GM12878 (cell line): ENCODE measurements at regions not wholly inside any gene's neighbourhood (a gene's known extent, or its start where the extent isn't known, plus 50 kb on each side); places are given as distances from the start of the nearest gene placed in this dataset.

Source experiments
- ATAC-seq: fragments of 200-7000 bp; cut with Tn5 transposase; 3 replicates; pipeline ENCODE4 v1.9.1; 2020; ENCODE audit warnings: mild to moderate bottlenecking, moderate library complexity
- BruUV-seq: library from RNA; stranded (reverse); fragments of 400-500 nt; replicated peaks from 2 replicates; lab custom pipeline; 2021; lab: Mats Ljungman, UMichigan
- CTCF ChIA-PET: fragments of 300-600 bp; sonication (Branson Sonifier 250); formaldehyde crosslinking; extraction: SDS; loops from one replicate; lab custom pipeline; 2021; ENCODE audit warnings: inconsistent platforms; lab: Yijun Ruan, JAX
- POLR2A ChIA-PET: fragments of 350-600 bp; formaldehyde crosslinking; extraction: SDS; loops from one replicate; lab custom pipeline; 2021; ENCODE audit warnings: inconsistent platforms; lab: Charles Lee
- RAD21 ChIA-PET: fragments of 300-600 bp; sonication (Branson Sonifier 250); formaldehyde crosslinking; loops from one replicate; lab custom pipeline; 2023; ENCODE audit warnings: antibody characterized with exemption; ENCODE audit not compliant: unreplicated experiment; lab: Charles Lee
- SMC1A ChIA-PET: fragments of 300-600 bp; sonication (Branson Sonifier 250); formaldehyde crosslinking; loops from one replicate; lab custom pipeline; 2023; ENCODE audit not compliant: unreplicated experiment, uncharacterized antibody; lab: Charles Lee
- DNase-seq: peaks from one replicate; pipeline ENCODE4 v3.0.0-alpha.2; 2011; ENCODE audit warnings: low read depth, low spot score
- FAIRE-seq: peaks from 3 replicates; lab custom pipeline; 2011; peaks lifted over from hg19 to GRCh38; lab: Jason Lieb, UNC
- H2AFZ ChIP-seq: 2 replicates; pipeline ENCODE4 v1.6.0; 2011; ENCODE audit warnings: low read depth, low read length, control low read depth; ENCODE audit not compliant: control insufficient read depth
- H3K27ac ChIP-seq: 2 replicates; pipeline ENCODE4 v1.5.1; 2011; ENCODE audit warnings: control low read depth; ENCODE audit not compliant: control insufficient read depth, insufficient read depth
- H3K27me3 ChIP-seq, 2 experiments: replicated peaks in 1 of 2; 2 replicates each; pipeline versions ENCODE4 v1.6.0 to v1.6.1; 2011; ENCODE audit warnings: low read length in 1 of 2; ENCODE audit not compliant: control insufficient read depth in 2 of 2, insufficient read depth in 2 of 2
- H3K36me3 ChIP-seq, 2 experiments: 2 replicates each; pipeline ENCODE4 v1.5.1; 2011; ENCODE audit warnings: low read length in 1 of 2; ENCODE audit not compliant: control insufficient read depth in 2 of 2, insufficient read depth in 2 of 2
- H3K4me1 ChIP-seq: 2 replicates; pipeline ENCODE4 v1.6.1; 2011; ENCODE audit warnings: mild to moderate bottlenecking, low read length, moderate library complexity, mixed read lengths; ENCODE audit not compliant: control insufficient read depth, insufficient read depth
- H3K4me2 ChIP-seq: 2 replicates; pipeline ENCODE4 v1.6.0; 2011; ENCODE audit warnings: control low read depth; ENCODE audit not compliant: control insufficient read depth, insufficient read depth
- H3K4me3 ChIP-seq: fragments of 200-600 bp; sonication (generic); 2 replicates; pipeline ENCODE4 v1.5.1; 2016
- H3K79me2 ChIP-seq: 2 replicates; pipeline ENCODE4 v1.6.0; 2011; ENCODE audit warnings: low read length; ENCODE audit not compliant: control insufficient read depth, insufficient read depth
- H3K9ac ChIP-seq: 2 replicates; pipeline ENCODE4 v1.8.0; 2011; ENCODE audit warnings: low read length, control low read depth, mixed read lengths; ENCODE audit not compliant: control insufficient read depth, insufficient read depth
- H3K9me3 ChIP-seq: replicated peaks from 3 replicates; pipeline ENCODE4 v1.5.1; 2011; ENCODE audit warnings: mild to moderate bottlenecking, low read length; ENCODE audit not compliant: control insufficient read depth, insufficient read depth
- H4K20me1 ChIP-seq: 2 replicates; pipeline ENCODE4 v1.6.0; 2011; ENCODE audit not compliant: control insufficient read depth, insufficient read depth
- BCLAF1 ChIP-seq: fragments of 450-650 bp; IDR thresholded peaks from 2 replicates; pipeline ENCODE4 v1.6.1; 2017; ENCODE audit warnings: antibody characterized with exemption, mild to moderate bottlenecking, moderate library complexity
- IKZF1 ChIP-seq: fragments of 450-650 bp; conservative IDR thresholded peaks from 2 replicates; pipeline ENCODE4 v1.6.1; 2017; ENCODE audit warnings: antibody characterized with exemption, mild to moderate bottlenecking
- KAT2A ChIP-seq: conservative IDR thresholded peaks from 2 replicates; pipeline ENCODE4 v1.6.1; 2011; ENCODE audit warnings: low read depth, low read length; ENCODE audit not compliant: control insufficient read depth
- NFYB ChIP-seq: IDR thresholded peaks from 2 replicates; pipeline ENCODE4 v1.6.1; 2011; ENCODE audit warnings: low read depth, mild to moderate bottlenecking, low read length, improper control_type of control experiment, moderate library complexity; ENCODE audit not compliant: insufficient read depth
- NKRF ChIP-seq: fragments of 450-650 bp; conservative IDR thresholded peaks from 2 replicates; pipeline ENCODE4 v1.6.1; 2017; ENCODE audit warnings: mild to moderate bottlenecking, moderate library complexity
- PAX8 ChIP-seq: fragments of 450-650 bp; IDR thresholded peaks from 2 replicates; pipeline ENCODE4 v1.6.1; 2017; ENCODE audit warnings: mild to moderate bottlenecking, moderate library complexity
- POLR2AphosphoS2 ChIP-seq: IDR thresholded peaks from 2 replicates; pipeline ENCODE4 v1.6.1; 2011; ENCODE audit warnings: low read depth, mild to moderate bottlenecking, low read length, improper control_type of control experiment, moderate library complexity
- RELA ChIP-seq: fragments of 450-650 bp; IDR thresholded peaks from 2 replicates; pipeline ENCODE4 v1.8.0; 2014; ENCODE audit warnings: borderline replicate concordance; ENCODE audit not compliant: partially characterized antibody
- SPI1 ChIP-seq: IDR thresholded peaks from 2 replicates; pipeline ENCODE4 v1.6.1; 2011; ENCODE audit warnings: low read depth, mild to moderate bottlenecking, low read length, moderate library complexity, borderline replicate concordance; ENCODE audit not compliant: insufficient read depth
- WGBS: methylation state at CpG from one replicate; pipeline ENCODE4 v1.1.6; 2016; ENCODE audit warnings: low lambda C conversion rate; ENCODE audit not compliant: insufficient replicate concordance, insufficient coverage; ENCODE audit errors: missing lambda C conversion rate; 5-methylcytosine and 5-hydroxymethylcytosine counted together
- in situ Hi-C: fragments of 300-500 bp; cut with MboI; formaldehyde crosslinking; loops from 9 replicates; pipeline ENCODE4 v1.14.3; 2018; ENCODE audit warnings: mixed read lengths
- intact Hi-C: fragments of 100-400 bp; cut with micrococcal nuclease; formaldehyde crosslinking; loops from one replicate; pipeline ENCODE4 v1.14.2; 2022; ENCODE audit not compliant: unreplicated experiment
- TF ChIP-seq, protein P1 (sequence below): fragments of 450-650 bp; IDR thresholded peaks from 2 replicates; pipeline ENCODE4 v1.6.1; 2016; ENCODE audit warnings: mild to moderate bottlenecking
- TF ChIP-seq, protein P2 (sequence below): fragments of 150-350 bp; IDR thresholded peaks from 2 replicates; pipeline ENCODE4 v1.6.1; 2016; ENCODE audit warnings: low read depth, low read length

GRCh38 chr9:6080154-6080716 lies 64.8 kb upstream of the RANBP6 start (continued):
- TF ChIP-seq BCLAF1 (no peak), RELA (no peak), PAX8 (no peak), IKZF1 (0 out of 2 replicates have a peak, but pooled peaks have one; percentile 26)
- TF ChIP-seq, protein P1, sequence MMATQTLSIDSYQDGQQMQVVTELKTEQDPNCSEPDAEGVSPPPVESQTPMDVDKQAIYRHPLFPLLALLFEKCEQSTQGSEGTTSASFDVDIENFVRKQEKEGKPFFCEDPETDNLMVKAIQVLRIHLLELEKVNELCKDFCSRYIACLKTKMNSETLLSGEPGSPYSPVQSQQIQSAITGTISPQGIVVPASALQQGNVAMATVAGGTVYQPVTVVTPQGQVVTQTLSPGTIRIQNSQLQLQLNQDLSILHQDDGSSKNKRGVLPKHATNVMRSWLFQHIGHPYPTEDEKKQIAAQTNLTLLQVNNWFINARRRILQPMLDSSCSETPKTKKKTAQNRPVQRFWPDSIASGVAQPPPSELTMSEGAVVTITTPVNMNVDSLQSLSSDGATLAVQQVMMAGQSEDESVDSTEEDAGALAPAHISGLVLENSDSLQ: peak; percentile 95

GRCh38 chr9:6079386-6079785 lies 64.0 kb upstream of the RANBP6 start:
- H3K4me2 ChIP-seq: no peak overlapping the region
- ATAC-seq: no peak
- FAIRE-seq: no peak
- H3K4me3 ChIP-seq: no peak overlapping the region
- H3K27ac ChIP-seq: no peak overlapping the region
- ChIA-PET RAD21 (no interaction called here), SMC1A (interaction anchor here (1.3 to 1.6 kb wide), 2 partner anchors 8 to 10 kb away, joined by 3 to 8 read pairs; no protein-coding TSS in a partner anchor), POLR2A (interaction anchor here (1.3 kb wide), 1 partner anchor 11 kb away, joined by 6 read pairs; no protein-coding TSS in a partner anchor), CTCF (interaction anchor here (1.9 kb wide), 1 partner anchor 25 kb away, joined by 4 read pairs; no protein-coding TSS in a partner anchor)
- TF ChIP-seq NKRF (no peak), IKZF1 (no peak), POLR2AphosphoS2 (no peak), SPI1 (no peak), KAT2A (no peak), NFYB (no peak)
- TF ChIP-seq, protein P2, sequence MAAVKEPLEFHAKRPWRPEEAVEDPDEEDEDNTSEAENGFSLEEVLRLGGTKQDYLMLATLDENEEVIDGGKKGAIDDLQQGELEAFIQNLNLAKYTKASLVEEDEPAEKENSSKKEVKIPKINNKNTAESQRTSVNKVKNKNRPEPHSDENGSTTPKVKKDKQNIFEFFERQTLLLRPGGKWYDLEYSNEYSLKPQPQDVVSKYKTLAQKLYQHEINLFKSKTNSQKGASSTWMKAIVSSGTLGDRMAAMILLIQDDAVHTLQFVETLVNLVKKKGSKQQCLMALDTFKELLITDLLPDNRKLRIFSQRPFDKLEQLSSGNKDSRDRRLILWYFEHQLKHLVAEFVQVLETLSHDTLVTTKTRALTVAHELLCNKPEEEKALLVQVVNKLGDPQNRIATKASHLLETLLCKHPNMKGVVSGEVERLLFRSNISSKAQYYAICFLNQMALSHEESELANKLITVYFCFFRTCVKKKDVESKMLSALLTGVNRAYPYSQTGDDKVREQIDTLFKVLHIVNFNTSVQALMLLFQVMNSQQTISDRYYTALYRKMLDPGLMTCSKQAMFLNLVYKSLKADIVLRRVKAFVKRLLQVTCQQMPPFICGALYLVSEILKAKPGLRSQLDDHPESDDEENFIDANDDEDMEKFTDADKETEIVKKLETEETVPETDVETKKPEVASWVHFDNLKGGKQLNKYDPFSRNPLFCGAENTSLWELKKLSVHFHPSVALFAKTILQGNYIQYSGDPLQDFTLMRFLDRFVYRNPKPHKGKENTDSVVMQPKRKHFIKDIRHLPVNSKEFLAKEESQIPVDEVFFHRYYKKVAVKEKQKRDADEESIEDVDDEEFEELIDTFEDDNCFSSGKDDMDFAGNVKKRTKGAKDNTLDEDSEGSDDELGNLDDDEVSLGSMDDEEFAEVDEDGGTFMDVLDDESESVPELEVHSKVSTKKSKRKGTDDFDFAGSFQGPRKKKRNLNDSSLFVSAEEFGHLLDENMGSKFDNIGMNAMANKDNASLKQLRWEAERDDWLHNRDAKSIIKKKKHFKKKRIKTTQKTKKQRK: no peak
- no peaks in the 10 kb centered on the region for H3K36me3 ChIP-seq
- H4K20me1 ChIP-seq: no peaks in the 10 kb centered on the region
- H3K9me3 ChIP-seq: no peaks in the 10 kb centered on the region
- no peak overlapping the region; the same call in 1 of the 2 replicates for H2AFZ ChIP-seq
- no peaks in the 10 kb centered on the region for H3K4me1 ChIP-seq
- no peaks in the 10 kb centered on the region for H3K79me2 ChIP-seq
- H3K9ac ChIP-seq: no peak overlapping the region
- 64% methylated on average over 5 of the region's 5 CpGs for WGBS
- intact Hi-C loops: no loop called here
- no peak for DNase-seq
- BruUV-seq: no TSS peak
- in situ Hi-C loops: no loop called here
- no peaks in the 10 kb centered on the region for H3K27me3 ChIP-seq
